Esophagus muscularis mucosa (tissue), 4 donors: ENCODE measurements at regions not wholly inside any gene's neighbourhood (a gene's known extent, or its start where the extent isn't known, plus 50 kb on each side); places are given as distances from the start of the nearest gene placed in this dataset.

Source experiments
- DNase-seq: peaks from one replicate; pipeline ENCODE4 v3.0.0-alpha.2; 2017; ENCODE audit errors: extremely low spot score
- H3K27ac ChIP-seq, 4 donors: fragments of 200-600 bp; sonication (generic); replicated peaks in 1 of 4; 1 replicate in 3 of 4; 2 replicates in 1 of 4; pipeline ENCODE4 v1.5.1; 2016 to 2019; ENCODE audit warnings: mild to moderate bottlenecking in 1 of 4
- H3K27me3 ChIP-seq, 4 donors: fragments of 200-600 bp; sonication (generic); one replicate each; pipeline versions ENCODE4 v1.5.1 to v1.6.0; 2016 to 2019
- H3K36me3 ChIP-seq, 4 donors: fragments of 200-600 bp; sonication (generic); one replicate each; pipeline ENCODE4 v1.5.1; 2016 to 2019
- H3K4me1 ChIP-seq, 4 donors: fragments of 200-600 bp; sonication (generic); one replicate each; pipeline ENCODE4 v1.5.1; 2016 to 2019
- H3K4me3 ChIP-seq, 4 donors: fragments of 200-600 bp; sonication (generic); 1 replicate in 2 of 4; 2 replicates in 2 of 4; pipeline ENCODE4 v1.5.1; 2016 to 2019; ENCODE audit warnings: mild to moderate bottlenecking in 4 of 4, moderate library complexity in 1 of 4
- H3K9me3 ChIP-seq, 4 donors: fragments of 200-600 bp; sonication (generic); 1 replicate in 3 of 4; 2 replicates in 1 of 4; pipeline ENCODE4 v1.5.1; 2016 to 2019
- EP300 ChIP-seq: sonication (generic); formaldehyde crosslinking; IDR thresholded peaks from one replicate; pipeline ENCODE4 v1.6.1; 2017; ENCODE audit warnings: antibody characterized with exemption
- POLR2A ChIP-seq: fragments of 450-650 bp; IDR thresholded peaks from one replicate; pipeline ENCODE4 v1.6.1; 2017; ENCODE audit warnings: antibody characterized with exemption, moderate library complexity, mild to moderate bottlenecking, low read depth
- POLR2AphosphoS5 ChIP-seq, 2 donors: sonication (generic); formaldehyde crosslinking; IDR thresholded peaks; one replicate each; pipeline ENCODE4 v1.6.1; 2017; ENCODE audit warnings: antibody characterized with exemption in 2 of 2
- WGBS: methylation state at CpG from one replicate; pipeline ENCODE4 v1.1.5; 2018; 5-methylcytosine and 5-hydroxymethylcytosine counted together
- intact Hi-C: fragments of 100-400 bp; cut with DNase I; formaldehyde crosslinking; loops from one replicate; pipeline ENCODE4 v1.15.1; 2023
- TF ChIP-seq, protein P1 (sequence below), 3 experiments: fragments of 200-600 bp in 2 of 3; fragments of 450-650 bp in 1 of 3; sonication (generic) in 2 of 3; IDR thresholded peaks; one replicate each; pipeline ENCODE4 v1.5.1; 2017 to 2019; ENCODE audit warnings: antibody characterized with exemption in 3 of 3, mild to moderate bottlenecking in 2 of 3, moderate library complexity in 1 of 3

DNA sequence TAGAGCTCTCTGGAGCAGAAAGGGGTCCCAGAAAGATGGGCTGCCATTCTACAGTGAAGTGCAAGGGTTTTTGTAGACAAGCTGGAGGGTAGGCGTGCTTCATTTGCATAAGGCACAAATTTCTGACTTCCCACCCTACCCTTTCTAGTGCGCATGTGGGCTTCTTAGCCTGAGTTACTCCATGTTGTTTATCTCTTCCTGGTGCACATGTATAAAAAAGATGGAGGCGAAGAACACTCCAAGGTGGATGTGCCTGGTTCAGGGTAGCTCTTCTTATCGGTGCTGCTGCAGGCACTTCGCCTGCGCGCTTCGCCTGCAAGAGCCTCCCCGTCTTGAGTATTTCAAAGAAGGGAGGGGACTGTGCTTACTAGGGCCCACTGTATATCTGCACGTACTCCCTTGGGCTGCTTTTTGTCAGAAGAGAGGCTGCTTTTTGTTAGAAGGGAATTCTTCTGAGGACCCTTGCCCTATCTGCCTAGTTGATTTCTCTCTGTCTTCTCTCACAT is 1047.3 kb upstream of the CNTN5 start:
- TF ChIP-seq POLR2A (no peak), POLR2AphosphoS5 (IDR thresholded peaks at IDR 0.05) (no peak), EP300 (no peak)
- TF ChIP-seq, protein P1, sequence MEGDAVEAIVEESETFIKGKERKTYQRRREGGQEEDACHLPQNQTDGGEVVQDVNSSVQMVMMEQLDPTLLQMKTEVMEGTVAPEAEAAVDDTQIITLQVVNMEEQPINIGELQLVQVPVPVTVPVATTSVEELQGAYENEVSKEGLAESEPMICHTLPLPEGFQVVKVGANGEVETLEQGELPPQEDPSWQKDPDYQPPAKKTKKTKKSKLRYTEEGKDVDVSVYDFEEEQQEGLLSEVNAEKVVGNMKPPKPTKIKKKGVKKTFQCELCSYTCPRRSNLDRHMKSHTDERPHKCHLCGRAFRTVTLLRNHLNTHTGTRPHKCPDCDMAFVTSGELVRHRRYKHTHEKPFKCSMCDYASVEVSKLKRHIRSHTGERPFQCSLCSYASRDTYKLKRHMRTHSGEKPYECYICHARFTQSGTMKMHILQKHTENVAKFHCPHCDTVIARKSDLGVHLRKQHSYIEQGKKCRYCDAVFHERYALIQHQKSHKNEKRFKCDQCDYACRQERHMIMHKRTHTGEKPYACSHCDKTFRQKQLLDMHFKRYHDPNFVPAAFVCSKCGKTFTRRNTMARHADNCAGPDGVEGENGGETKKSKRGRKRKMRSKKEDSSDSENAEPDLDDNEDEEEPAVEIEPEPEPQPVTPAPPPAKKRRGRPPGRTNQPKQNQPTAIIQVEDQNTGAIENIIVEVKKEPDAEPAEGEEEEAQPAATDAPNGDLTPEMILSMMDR (IDR thresholded peaks at IDR 0.05), result no peak
- WGBS, result 84% methylated on average over 10 of the region's 10 CpGs

DNA sequence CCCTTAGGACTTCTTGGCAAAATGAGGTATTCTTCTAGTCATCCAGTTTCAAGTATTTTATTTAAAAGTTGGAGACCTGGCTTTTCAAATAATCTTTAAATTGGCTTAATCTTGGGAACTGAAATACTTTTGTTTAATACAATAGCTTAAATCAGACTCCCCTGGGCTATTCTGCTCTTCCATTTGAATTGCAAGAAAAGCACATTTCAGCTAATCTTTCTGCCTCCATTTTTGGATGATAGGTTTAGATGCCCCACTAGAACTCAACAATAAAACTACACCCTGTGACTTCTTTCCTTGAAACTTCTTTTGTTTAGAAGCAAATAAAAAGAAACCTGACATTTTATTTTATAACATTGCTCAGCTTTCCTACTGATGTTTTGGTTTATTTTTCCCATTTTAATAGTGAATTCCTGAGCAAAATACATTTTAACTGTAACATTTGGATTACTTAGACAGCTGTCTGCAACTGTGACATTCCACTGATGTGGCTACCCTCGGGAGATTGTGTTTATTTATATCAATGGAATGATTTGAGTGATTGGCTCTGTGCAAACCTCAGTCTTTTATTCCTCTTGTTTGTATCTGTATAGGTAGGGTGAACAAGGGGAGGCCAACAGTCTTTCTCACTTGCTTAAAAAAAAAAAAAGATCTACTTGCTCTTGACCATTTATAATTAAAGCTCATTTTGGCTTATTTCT is 1045.8 kb upstream of the CNTN5 start:
- TF ChIP-seq POLR2AphosphoS5 (IDR thresholded peaks at IDR 0.05), result no peak
- TF ChIP-seq, protein P1 (IDR thresholded peaks at IDR 0.05), result no peak
- TF ChIP-seq POLR2A, result no peak
- TF ChIP-seq EP300, result no peak
- Histone ChIP-seq H3K4me1 (no peaks in the 10 kb centered on the region), H3K9me3 (no peaks in the 10 kb centered on the region), H3K36me3 (no peaks in the 10 kb centered on the region), H3K27ac (no peak overlapping the region), H3K27me3 (no peaks in the 10 kb centered on the region), H3K4me3 (no peak overlapping the region)
- WGBS, result 40% methylated on average over 1 of the region's 1 CpG
- intact Hi-C loops, result no loop called here
- no peak for DNase-seq

More for the DNA sequence above, 1047.3 kb upstream of the CNTN5 start:
- H3K27me3 ChIP-seq, result no peaks in the 10 kb centered on the region
- intact Hi-C loops, result no loop called here
- no peaks in the 10 kb centered on the region for H3K4me1 ChIP-seq
- no peak overlapping the region for H3K4me3 ChIP-seq
- no peak overlapping the region for H3K27ac ChIP-seq
- no peak for DNase-seq
- no peaks in the 10 kb centered on the region for H3K9me3 ChIP-seq
- no peaks in the 10 kb centered on the region for H3K36me3 ChIP-seq

DNA sequence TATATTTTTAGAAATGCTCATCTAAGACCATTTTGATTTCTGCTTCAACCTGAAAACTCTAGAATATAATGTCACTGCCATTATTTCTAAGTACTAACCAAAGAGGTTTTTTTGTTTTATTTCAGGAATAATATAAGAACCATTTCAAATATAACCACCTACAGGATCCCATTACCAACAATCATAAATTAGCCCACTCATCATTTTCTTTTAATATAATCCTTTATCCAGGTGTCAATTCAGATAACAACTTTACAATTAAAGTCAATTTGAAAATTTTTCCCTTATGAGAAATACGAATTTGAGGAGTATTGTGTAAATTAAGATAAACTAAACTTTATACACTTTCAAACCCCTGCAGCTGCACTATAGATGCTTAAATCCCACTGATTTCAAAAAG is 1043.0 kb upstream of the CNTN5 start:
- intact Hi-C loops, result no loop called here
- WGBS, result 62% methylated on average over 1 of the region's 1 CpG

DNA sequence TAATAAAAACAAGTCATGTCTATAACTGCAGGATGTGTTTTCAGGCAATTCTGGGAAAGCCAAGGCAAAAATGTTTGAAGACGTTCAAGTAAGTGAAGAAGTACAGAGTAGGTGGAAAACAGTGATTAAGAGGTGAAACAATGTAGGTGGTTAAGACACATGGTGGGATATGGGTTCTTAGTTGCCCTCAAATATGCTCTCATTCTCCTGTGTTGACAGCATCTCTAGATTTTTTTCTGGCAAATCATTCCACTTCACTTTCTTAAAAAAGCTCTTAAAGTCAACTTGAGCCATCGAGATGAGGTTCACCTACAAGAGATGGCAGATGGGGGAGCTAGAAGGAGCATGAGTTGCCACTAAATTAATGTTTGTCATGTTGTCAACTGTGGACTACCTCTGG is 1041.0 kb upstream of the CNTN5 start:
- intact Hi-C loops, result no loop called here
- Histone ChIP-seq H3K27me3 (no peaks in the 10 kb centered on the region), H3K27ac (no peak overlapping the region), H3K4me1 (no peaks in the 10 kb centered on the region), H3K4me3 (no peak overlapping the region), H3K36me3 (no peaks in the 10 kb centered on the region), H3K9me3 (no peaks in the 10 kb centered on the region)
- DNase-seq, result no peak
- WGBS, result 87% methylated on average over 2 of the region's 2 CpGs
- TF ChIP-seq POLR2A, result no peak
- TF ChIP-seq EP300, result no peak
- TF ChIP-seq, protein P1 (IDR thresholded peaks at IDR 0.05), result no peak
- TF ChIP-seq POLR2AphosphoS5 (IDR thresholded peaks at IDR 0.05), result no peak

More for the DNA sequence above, 1043.0 kb upstream of the CNTN5 start:
- Histone ChIP-seq H3K27ac (no peak overlapping the region), H3K36me3 (no peaks in the 10 kb centered on the region), H3K9me3 (no peaks in the 10 kb centered on the region), H3K4me1 (no peaks in the 10 kb centered on the region), H3K4me3 (no peak overlapping the region), H3K27me3 (no peaks in the 10 kb centered on the region)
- TF ChIP-seq POLR2AphosphoS5 (IDR thresholded peaks at IDR 0.05) (no peak), POLR2A (no peak)
- no peak for DNase-seq

DNA sequence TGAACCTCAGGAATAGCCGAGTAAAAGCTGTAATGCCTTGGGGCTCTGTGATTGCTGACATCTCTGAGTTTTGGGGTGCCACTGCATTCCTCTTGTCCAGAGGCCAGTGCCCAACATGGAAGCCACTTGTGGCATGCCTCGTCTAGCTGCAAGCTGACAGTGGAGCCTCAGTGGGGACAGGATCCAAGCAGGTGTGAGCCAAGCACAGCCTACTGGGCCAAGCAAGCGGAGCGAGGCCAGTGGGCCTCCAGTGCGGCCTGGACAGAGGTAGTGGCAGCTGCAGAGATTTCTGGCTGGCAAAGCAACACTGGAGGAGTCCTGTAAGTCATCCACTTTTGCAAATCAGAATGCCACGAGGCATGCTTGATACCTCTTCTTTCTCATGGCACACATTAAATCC is 1038.2 kb upstream of the CNTN5 start:
- intact Hi-C loops, result no loop called here
- Histone ChIP-seq H3K36me3 (no peaks in the 10 kb centered on the region), H3K27me3 (no peaks in the 10 kb centered on the region), H3K9me3 (no peaks in the 10 kb centered on the region), H3K4me1 (no peaks in the 10 kb centered on the region), H3K4me3 (no peak overlapping the region), H3K27ac (no peak overlapping the region)
- TF ChIP-seq POLR2A (no peak), POLR2AphosphoS5 (IDR thresholded peaks at IDR 0.05) (no peak), EP300 (no peak)
- TF ChIP-seq, protein P1 (IDR thresholded peaks at IDR 0.05), result no peak
- no peak for DNase-seq
- WGBS, result 89% methylated on average over 5 of the region's 6 CpGs
